ENCODE measurements at regions not wholly inside any gene's neighbourhood (a gene's known extent, or its start where the extent isn't known, plus 50 kb on each side); places are given as distances from the start of the nearest gene placed in this dataset.

GRCh38 chr22:48425641-48426040, 1402.0 kb downstream of the BRD1 start:
- TF ChIP-seq, protein P1, sequence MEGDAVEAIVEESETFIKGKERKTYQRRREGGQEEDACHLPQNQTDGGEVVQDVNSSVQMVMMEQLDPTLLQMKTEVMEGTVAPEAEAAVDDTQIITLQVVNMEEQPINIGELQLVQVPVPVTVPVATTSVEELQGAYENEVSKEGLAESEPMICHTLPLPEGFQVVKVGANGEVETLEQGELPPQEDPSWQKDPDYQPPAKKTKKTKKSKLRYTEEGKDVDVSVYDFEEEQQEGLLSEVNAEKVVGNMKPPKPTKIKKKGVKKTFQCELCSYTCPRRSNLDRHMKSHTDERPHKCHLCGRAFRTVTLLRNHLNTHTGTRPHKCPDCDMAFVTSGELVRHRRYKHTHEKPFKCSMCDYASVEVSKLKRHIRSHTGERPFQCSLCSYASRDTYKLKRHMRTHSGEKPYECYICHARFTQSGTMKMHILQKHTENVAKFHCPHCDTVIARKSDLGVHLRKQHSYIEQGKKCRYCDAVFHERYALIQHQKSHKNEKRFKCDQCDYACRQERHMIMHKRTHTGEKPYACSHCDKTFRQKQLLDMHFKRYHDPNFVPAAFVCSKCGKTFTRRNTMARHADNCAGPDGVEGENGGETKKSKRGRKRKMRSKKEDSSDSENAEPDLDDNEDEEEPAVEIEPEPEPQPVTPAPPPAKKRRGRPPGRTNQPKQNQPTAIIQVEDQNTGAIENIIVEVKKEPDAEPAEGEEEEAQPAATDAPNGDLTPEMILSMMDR (IDR thresholded peaks at IDR 0.05), result no peak
- no peak for TF ChIP-seq POLR2A (IDR thresholded peaks at IDR 0.05)

Data from heart left ventricle (tissue), 13 donors.